HCT116 (cell line): ENCODE measurements at regions not wholly inside any gene's neighbourhood (a gene's known extent, or its start where the extent isn't known, plus 50 kb on each side); places are given as distances from the start of the nearest gene placed in this dataset.

ENCODE experiments used
- ATAC-seq: fragments of 200-7000 bp; cut with Tn5 transposase; 2 replicates; pipeline ENCODE4 v1.9.1; 2020; ENCODE audit warnings: mild to moderate bottlenecking, moderate library complexity
- BruUV-seq: library from RNA; stranded (reverse); fragments of 400-500 nt; replicated peaks from 2 replicates; lab custom pipeline; 2021; lab: Mats Ljungman, UMichigan
- CTCF ChIA-PET: fragments of 300-600 bp; sonication (Branson Sonifier 250); formaldehyde crosslinking; loops from one replicate; lab custom pipeline; 2021; ENCODE audit warnings: antibody characterized with exemption; lab: Charles Lee
- POLR2A ChIA-PET: fragments of 300-600, 350-600 bp; sonication (Branson Sonifier 250); formaldehyde crosslinking; loops from one replicate; lab custom pipeline; 2021; ENCODE audit warnings: antibody characterized with exemption; lab: Charles Lee
- RAD21 ChIA-PET, 2 experiments: fragments of 300-600 bp; sonication (Branson Sonifier 250); formaldehyde crosslinking; loops; one replicate each; lab custom pipeline; 2023; ENCODE audit warnings: low total read pairs in 2 of 2; ENCODE audit not compliant: uncharacterized antibody in 2 of 2, unreplicated experiment in 2 of 2, low non-redundant PET in 1 of 2; lab: Charles Lee
- DNase-seq: peaks from one replicate; pipeline ENCODE4 v3.0.0-alpha.2; 2010; ENCODE audit warnings: low read depth, low spot score
- H2AFZ ChIP-seq: fragments of 200-600 bp; shearing (Covaris generic), sonication (generic); 2 replicates; pipeline ENCODE4 v1.6.1; 2017; ENCODE audit warnings: low read depth, mixed run types, mixed read lengths, antibody characterized with exemption, low read length; ENCODE audit not compliant: poor library complexity, severe bottlenecking
- H3K27ac ChIP-seq: 2 replicates; pipeline ENCODE4 v1.5.1; 2012; ENCODE audit warnings: low read depth, low read length
- H3K27me3 ChIP-seq: fragments of 200-600 bp; sonication (generic); 2 replicates; pipeline ENCODE4 v1.6.1; 2016; ENCODE audit warnings: mixed run types, low read length, mixed read lengths; ENCODE audit not compliant: insufficient read depth
- H3K36me3 ChIP-seq, 2 experiments: fragments of 200-500 bp in 1 of 2; fragments of 200-600 bp in 1 of 2; sonication (Bioruptor generic) in 1 of 2; sonication (generic) in 1 of 2; 2 replicates each; pipeline versions ENCODE4 v1.5.1 to v1.6.1; 2014 to 2016; ENCODE audit warnings: low read length in 2 of 2, inconsistent platforms in 1 of 2, mixed read lengths in 1 of 2, mixed run types in 1 of 2; ENCODE audit not compliant: insufficient read depth in 2 of 2, control insufficient read depth in 1 of 2
- H3K4me1 ChIP-seq, 2 experiments: fragments of 200-600 bp in 1 of 2; sonication (generic) in 1 of 2; 2 replicates each; pipeline versions ENCODE4 v1.5.1 to v1.6.1; 2012 to 2017; ENCODE audit warnings: low read length in 2 of 2, inconsistent platforms in 1 of 2, mild to moderate bottlenecking in 1 of 2, mixed read lengths in 1 of 2, mixed run types in 1 of 2, moderate library complexity in 1 of 2; ENCODE audit not compliant: insufficient read depth in 2 of 2, control insufficient read depth in 1 of 2
- H3K4me2 ChIP-seq: fragments of 200-600 bp; sonication (generic); 2 replicates; pipeline ENCODE4 v1.6.1; 2017; ENCODE audit warnings: mixed run types, low read length, mixed read lengths
- H3K4me3 ChIP-seq, 2 experiments: fragments of 200-600 bp in 1 of 2; sonication (generic) in 1 of 2; replicated peaks in 1 of 2; 2 replicates each; pipeline ENCODE4 v1.5.1; 2011 to 2016; ENCODE audit warnings: low read length in 2 of 2, control low read depth in 1 of 2, low read depth in 1 of 2, mild to moderate bottlenecking in 1 of 2, mixed read lengths in 1 of 2, mixed run types in 1 of 2
- H3K79me2 ChIP-seq: fragments of 200-600 bp; sonication (generic); 2 replicates; pipeline ENCODE4 v1.6.1; 2017; ENCODE audit warnings: mild to moderate bottlenecking, mixed run types, low read length, moderate library complexity, mixed read lengths; ENCODE audit not compliant: insufficient read depth
- H3K9ac ChIP-seq: fragments of 200-600 bp; sonication (generic); 2 replicates; pipeline ENCODE4 v1.6.1; 2016; ENCODE audit warnings: low read length, mixed read lengths
- H3K9me2 ChIP-seq: fragments of 200-600 bp; sonication (generic), shearing (Covaris generic); 2 replicates; pipeline ENCODE4 v1.6.1; 2017; ENCODE audit warnings: mixed run types, mild to moderate bottlenecking, moderate library complexity; ENCODE audit not compliant: insufficient read depth
- H3K9me3 ChIP-seq, 2 experiments: fragments of 200-500 bp in 1 of 2; fragments of 200-600 bp in 1 of 2; sonication (Bioruptor generic) in 1 of 2; sonication (generic) in 1 of 2; 2 replicates each; pipeline ENCODE4 v1.6.1; 2014 to 2017; ENCODE audit warnings: low read length in 2 of 2, mixed read lengths in 2 of 2, inconsistent platforms in 1 of 2, low read depth in 1 of 2, mild to moderate bottlenecking in 1 of 2, mixed run types in 1 of 2, moderate library complexity in 1 of 2; ENCODE audit not compliant: control insufficient read depth in 1 of 2, insufficient read depth in 1 of 2
- H4K20me1 ChIP-seq: fragments of 200-600 bp; sonication (generic), shearing (Covaris generic); 2 replicates; pipeline ENCODE4 v1.6.1; 2017; ENCODE audit warnings: mixed run types, mild to moderate bottlenecking, moderate library complexity; ENCODE audit not compliant: insufficient read depth
- ATF3 ChIP-seq: IDR thresholded peaks from 2 replicates; pipeline ENCODE4 v1.6.1; 2012
- CBX3 ChIP-seq: IDR thresholded peaks from 2 replicates; pipeline ENCODE4 v1.6.1; 2012; ENCODE audit warnings: low read depth
- CTCF ChIP-seq, 3 experiments: fragments of 200-600 bp in 1 of 3; sonication (generic) in 1 of 3; IDR thresholded peaks in 2 of 3; conservative IDR thresholded peaks in 1 of 3; 2 replicates each; pipeline ENCODE4 v1.5.1; 2012 to 2017; ENCODE audit warnings: low read depth in 2 of 3, low read length in 2 of 3, antibody characterized with exemption in 1 of 3, borderline replicate concordance in 1 of 3, control low read depth in 1 of 3, mild to moderate bottlenecking in 1 of 3, mixed read lengths in 1 of 3, mixed run types in 1 of 3, moderate library complexity in 1 of 3; ENCODE audit not compliant: insufficient read depth in 1 of 3
- EGR1 ChIP-seq: IDR thresholded peaks from 2 replicates; pipeline ENCODE4 v1.6.1; 2012; ENCODE audit warnings: low read depth
- ELF1 ChIP-seq: IDR thresholded peaks from 2 replicates; pipeline ENCODE4 v1.6.1; 2012; ENCODE audit warnings: low read depth, borderline replicate concordance
- EZH2 ChIP-seq: fragments of 200-600 bp; sonication (generic); IDR thresholded peaks from 2 replicates; pipeline ENCODE4 v1.6.1; 2017; ENCODE audit warnings: antibody characterized with exemption, mixed run types
- FOSL1 ChIP-seq: IDR thresholded peaks from 2 replicates; pipeline ENCODE4 v1.6.1; 2012; ENCODE audit warnings: low read depth
- POLR2A ChIP-seq: IDR thresholded peaks from 2 replicates; pipeline ENCODE4 v1.7.0; 2011; ENCODE audit warnings: borderline replicate concordance; ENCODE audit not compliant: insufficient read depth, insufficient read length; ENCODE audit errors: extremely low read depth
- POLR2AphosphoS5 ChIP-seq: IDR thresholded peaks from 2 replicates; pipeline ENCODE4 v1.6.1; 2011; ENCODE audit warnings: mild to moderate bottlenecking, low read depth, low read length, moderate library complexity
- REST ChIP-seq: IDR thresholded peaks from 2 replicates; pipeline ENCODE4 v1.6.1; 2012; ENCODE audit warnings: low read depth
- SRF ChIP-seq: IDR thresholded peaks from 2 replicates; pipeline ENCODE4 v1.6.1; 2012; ENCODE audit warnings: low read depth
- TCF7L2 ChIP-seq: IDR thresholded peaks from 2 replicates; pipeline ENCODE4 v1.7.0; 2011; ENCODE audit warnings: borderline replicate concordance, inconsistent platforms; ENCODE audit not compliant: insufficient read depth, insufficient read length; ENCODE audit errors: extremely low read depth
- ZBTB33 ChIP-seq: IDR thresholded peaks from 2 replicates; pipeline ENCODE4 v1.6.1; 2011; ENCODE audit warnings: mild to moderate bottlenecking, low read length, moderate library complexity; ENCODE audit not compliant: insufficient replicate concordance; ENCODE audit errors: extremely low read depth
- ZFX ChIP-seq: fragments of 450-650 bp; IDR thresholded peaks from 2 replicates; pipeline ENCODE4 v1.6.1; 2017
- intact Hi-C: fragments of 100-400 bp; cut with micrococcal nuclease; formaldehyde crosslinking; loops from 2 replicates; pipeline ENCODE4 v1.10.0; 2022

GRCh38 chr16:64343061-64343819 is 778.6 kb downstream of the CDH11 start:
- no peak overlapping the region for H3K4me3 ChIP-seq
- H3K9me3 ChIP-seq: peaks cover 0 to 18% of the 10 kb centered on the region in 2 experiments; a peak in 2 of 4 replicates
- no TSS peak for BruUV-seq
- no peak overlapping the region for H3K4me2 ChIP-seq
- H3K79me2 ChIP-seq: no peaks in the 10 kb centered on the region
- H2AFZ ChIP-seq: no peak overlapping the region
- POLR2A ChIA-PET: no interaction called here
- CTCF ChIA-PET: no interaction called here
- no peak for TF ChIP-seq ZFX
- no peak for TF ChIP-seq EGR1
- TF ChIP-seq TCF7L2: no peak
- no peak for TF ChIP-seq FOSL1
- no peak for TF ChIP-seq POLR2A
- no peak for TF ChIP-seq ATF3
- no peak for TF ChIP-seq SRF
- no peak for TF ChIP-seq ZBTB33
- TF ChIP-seq CBX3: no peak
- no peak for TF ChIP-seq EZH2
- no peak for TF ChIP-seq CTCF (IDR thresholded peaks at IDR 0.05 in 2 of 3, conservative IDR thresholded peaks at IDR 0.05 in 1 of 3; ENCODE audit: borderline replicate concordance in 1 of 3, insufficient read depth in 1 of 3, low read depth in 2 of 3, low read length in 2 of 3)
- TF ChIP-seq POLR2AphosphoS5: no peak
- no peak for TF ChIP-seq ELF1
- no peak for TF ChIP-seq REST
- no peaks in the 10 kb centered on the region for H3K4me1 ChIP-seq
- no peaks in the 10 kb centered on the region for H4K20me1 ChIP-seq
- intact Hi-C loops: no loop called here
- H3K9me2 ChIP-seq: no peaks in the 10 kb centered on the region
- RAD21 ChIA-PET: no interaction called here
- no peaks in the 10 kb centered on the region for H3K27me3 ChIP-seq
- H3K27ac ChIP-seq: no peak overlapping the region
- no peak overlapping the region for H3K9ac ChIP-seq
- no peak for DNase-seq
- H3K36me3 ChIP-seq: no peaks in the 10 kb centered on the region
- ATAC-seq: no peak
